ENCODE measurements at regions not wholly inside any gene's neighbourhood (a gene's known extent, or its start where the extent isn't known, plus 50 kb on each side); places are given as distances from the start of the nearest gene placed in this dataset.

- TF ChIP-seq CTCF (IDR thresholded peaks at IDR 0.05; ENCODE audit: low read depth, low read length) (no peak), EZH2phosphoT487 (IDR thresholded peaks at IDR 0.05; ENCODE audit: low read depth) (no peak)
- H3K27me3 ChIP-seq (ENCODE audit: low read depth, low read length), result peaks cover 9% of the 10 kb centered on the region; the same call in 1 of the 2 replicates
Observed at GRCh38 chr3:10745392-10745791, 70.6 kb upstream of the SLC6A11 start.

GRCh38 chr3:10746001-10746400, 70.0 kb upstream of the SLC6A11 start:
- Histone ChIP-seq H3K79me2 (ENCODE audit: low read length) (no peaks in the 10 kb centered on the region), H3K9ac (ENCODE audit: low read length) (no peak overlapping the region), H3K27ac (ENCODE audit: low read length) (no peak overlapping the region), H3K4me2 (ENCODE audit: low read length) (no peak overlapping the region), H3K36me3 (replicated peaks; ENCODE audit: low read depth, low read length) (no peaks in the 10 kb centered on the region), H3K27me3 (ENCODE audit: low read depth, low read length) (peaks cover 9% of the 10 kb centered on the region; the same call in 1 of the 2 replicates), H4K20me1 (ENCODE audit: insufficient read depth, low read length) (no peaks in the 10 kb centered on the region), H2AFZ (ENCODE audit: low read depth, low read length) (no peak overlapping the region), H3K4me3 (ENCODE audit: low read length) (no peak overlapping the region), H3K9me3 (ENCODE audit: insufficient read depth, low read length) (no peaks in the 10 kb centered on the region), H3K4me1 (ENCODE audit: low read length) (no peaks in the 10 kb centered on the region)
- no peak for TF ChIP-seq CTCF (IDR thresholded peaks at IDR 0.05; ENCODE audit: low read depth, low read length)
- TF ChIP-seq EZH2phosphoT487 (IDR thresholded peaks at IDR 0.05; ENCODE audit: low read depth), result no peak

More at GRCh38 chr3:10745392-10745791, 70.6 kb upstream of the SLC6A11 start:
- no peaks in the 10 kb centered on the region for H4K20me1 ChIP-seq (ENCODE audit: insufficient read depth, low read length)
- H3K4me2 ChIP-seq (ENCODE audit: low read length), result no peak overlapping the region
- no peak overlapping the region for H3K4me3 ChIP-seq (ENCODE audit: low read length)
- no peak overlapping the region for H3K27ac ChIP-seq (ENCODE audit: low read length)
- no peaks in the 10 kb centered on the region for H3K9me3 ChIP-seq (ENCODE audit: insufficient read depth, low read length)
- no peaks in the 10 kb centered on the region for H3K36me3 ChIP-seq (replicated peaks; ENCODE audit: low read depth, low read length)
- no peak overlapping the region for H2AFZ ChIP-seq (ENCODE audit: low read depth, low read length)
- H3K9ac ChIP-seq (ENCODE audit: low read length), result no peak overlapping the region
- H3K79me2 ChIP-seq (ENCODE audit: low read length), result no peaks in the 10 kb centered on the region
- H3K4me1 ChIP-seq (ENCODE audit: low read length), result no peaks in the 10 kb centered on the region

- H3K9me3 ChIP-seq (ENCODE audit: insufficient read depth, low read length), result no peaks in the 10 kb centered on the region
- H2AFZ ChIP-seq (ENCODE audit: low read depth, low read length), result no peak overlapping the region
- no peak overlapping the region for H3K27ac ChIP-seq (ENCODE audit: low read length)
- H3K4me2 ChIP-seq (ENCODE audit: low read length), result no peak overlapping the region
- no peak overlapping the region for H3K4me3 ChIP-seq (ENCODE audit: low read length)
- H4K20me1 ChIP-seq (ENCODE audit: insufficient read depth, low read length), result no peaks in the 10 kb centered on the region; the same call in 1 of the 2 replicates
- no peak overlapping the region for H3K9ac ChIP-seq (ENCODE audit: low read length)
- peaks cover 9% of the 10 kb centered on the region; the same call in 1 of the 2 replicates for H3K27me3 ChIP-seq (ENCODE audit: low read depth, low read length)
- H3K36me3 ChIP-seq (replicated peaks; ENCODE audit: low read depth, low read length), result no peaks in the 10 kb centered on the region
- TF ChIP-seq EZH2phosphoT487 (IDR thresholded peaks at IDR 0.05; ENCODE audit: low read depth) (no peak), CTCF (IDR thresholded peaks at IDR 0.05; ENCODE audit: low read depth, low read length) (no peak)
- no peaks in the 10 kb centered on the region for H3K79me2 ChIP-seq (ENCODE audit: low read length)
- no peaks in the 10 kb centered on the region for H3K4me1 ChIP-seq (ENCODE audit: low read length)
Observed at GRCh38 chr3:10746684-10747083, 69.3 kb upstream of the SLC6A11 start.

GRCh38 chr3:10747341-10747740, 68.7 kb upstream of the SLC6A11 start:
- H3K4me2 ChIP-seq (ENCODE audit: low read length), result no peak overlapping the region
- H3K4me1 ChIP-seq (ENCODE audit: low read length), result no peaks in the 10 kb centered on the region
- no peaks in the 10 kb centered on the region; the same call in 1 of the 2 replicates for H4K20me1 ChIP-seq (ENCODE audit: insufficient read depth, low read length)
- no peak overlapping the region for H3K9ac ChIP-seq (ENCODE audit: low read length)
- no peaks in the 10 kb centered on the region for H3K36me3 ChIP-seq (replicated peaks; ENCODE audit: low read depth, low read length)
- no peaks in the 10 kb centered on the region for H3K79me2 ChIP-seq (ENCODE audit: low read length)
- no peak overlapping the region for H2AFZ ChIP-seq (ENCODE audit: low read depth, low read length)
- peaks cover 9% of the 10 kb centered on the region; the same call in 1 of the 2 replicates for H3K27me3 ChIP-seq (ENCODE audit: low read depth, low read length)
- no peak overlapping the region for H3K27ac ChIP-seq (ENCODE audit: low read length)
- H3K9me3 ChIP-seq (ENCODE audit: insufficient read depth, low read length), result no peaks in the 10 kb centered on the region
- H3K4me3 ChIP-seq (ENCODE audit: low read length), result no peak overlapping the region
- TF ChIP-seq EZH2phosphoT487 (IDR thresholded peaks at IDR 0.05; ENCODE audit: low read depth) (no peak), CTCF (IDR thresholded peaks at IDR 0.05; ENCODE audit: low read depth, low read length) (no peak)

All from OCI-LY3 (cell line).